Dermis blood vessel endothelial cell (primary cell): ENCODE measurements at regions not wholly inside any gene's neighbourhood (a gene's known extent, or its start where the extent isn't known, plus 50 kb on each side); places are given as distances from the start of the nearest gene placed in this dataset.

Experiments
- DNase-seq: peaks from one replicate; pipeline ENCODE4 v3.0.0; 2010

GRCh38 chr1:113266788-113267187 is 123.5 kb upstream of the MAGI3 start:
- DNase-seq, result no peak

DNA sequence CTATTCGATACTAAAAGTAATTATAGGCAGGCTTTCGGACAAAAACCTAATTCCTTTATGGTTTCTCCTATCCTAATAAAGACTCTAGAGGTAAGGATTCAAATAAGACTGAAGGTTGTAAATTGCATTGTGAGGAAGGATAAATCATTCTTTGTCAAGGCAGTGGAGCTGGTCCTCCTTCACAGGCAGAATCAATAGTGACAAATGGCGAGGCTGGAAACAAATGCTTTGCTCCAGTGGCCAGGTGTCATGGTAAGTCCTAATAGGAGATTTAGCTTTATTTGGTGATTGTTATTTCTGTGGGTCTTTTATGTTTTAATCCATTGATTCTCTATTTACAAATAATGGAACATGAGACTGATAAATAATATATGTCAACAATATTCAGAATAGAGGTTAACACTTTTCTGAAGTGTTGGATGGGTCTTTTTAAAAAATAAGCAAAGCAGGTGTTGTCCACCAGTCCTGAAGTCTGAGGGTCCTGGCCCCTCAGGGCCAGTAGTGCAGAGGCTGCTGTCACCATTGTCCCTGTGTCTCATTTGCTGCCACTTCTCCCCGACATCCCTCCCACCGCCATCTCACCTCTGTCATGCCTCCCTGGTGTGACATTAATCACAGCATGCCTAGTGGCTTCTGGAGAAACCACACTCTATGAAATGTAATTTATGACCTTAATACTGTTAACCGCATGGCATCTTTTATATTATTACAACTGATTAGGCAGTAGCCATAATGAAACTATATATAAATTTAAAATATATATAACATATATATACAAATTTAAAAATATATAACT is 120.9 kb upstream of the MAGI3 start:
- DNase-seq, result no peak

DNA sequence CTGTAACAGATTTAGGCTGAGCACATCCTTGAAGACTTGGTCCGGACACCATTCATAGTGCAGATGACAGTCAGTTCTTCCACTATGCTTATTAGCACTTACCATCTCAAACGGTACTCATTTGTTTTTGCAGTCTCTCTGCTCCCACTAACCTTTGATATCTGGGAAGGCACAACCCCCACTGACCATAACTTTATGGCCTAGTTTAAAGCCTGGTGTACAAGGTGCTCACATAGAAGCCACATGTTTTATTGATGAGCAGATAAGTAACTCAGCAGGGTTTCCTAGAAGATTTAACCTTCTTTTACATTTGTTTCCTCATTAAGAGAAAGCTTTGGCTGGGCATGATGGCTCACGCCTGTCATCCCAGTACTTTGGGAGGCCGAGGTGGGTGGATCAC is 119.3 kb upstream of the MAGI3 start:
- no peak for DNase-seq

GRCh38 chr1:113275083-113275482 is 115.2 kb upstream of the MAGI3 start:
- no peak for DNase-seq

- no peak for DNase-seq
These were observed 114.6 kb upstream of the MAGI3 start for GRCh38 chr1:113275691-113276090.

- no peak for DNase-seq
These were observed 113.8 kb upstream of the MAGI3 start for GRCh38 chr1:113276507-113276906.

DNA sequence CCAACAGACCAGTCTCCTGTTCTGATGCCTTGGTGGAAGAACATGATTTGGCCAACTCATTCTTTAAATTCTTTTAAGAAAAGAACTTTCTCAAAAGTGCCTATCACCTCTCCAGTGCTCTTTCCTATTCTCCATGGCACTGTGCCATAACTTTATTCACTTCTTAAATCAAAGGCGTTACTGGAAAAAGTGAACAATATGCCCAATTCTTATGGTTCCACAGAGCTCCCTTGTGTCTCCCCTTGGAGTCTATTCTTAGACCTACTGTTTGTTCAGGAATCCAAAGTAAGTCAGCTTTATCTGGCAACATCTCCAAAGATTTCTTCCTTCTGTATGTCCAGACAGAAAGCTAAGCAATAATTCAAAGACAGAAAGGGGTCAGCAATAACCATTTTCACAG is 111.9 kb upstream of the MAGI3 start:
- no peak for DNase-seq

DNA sequence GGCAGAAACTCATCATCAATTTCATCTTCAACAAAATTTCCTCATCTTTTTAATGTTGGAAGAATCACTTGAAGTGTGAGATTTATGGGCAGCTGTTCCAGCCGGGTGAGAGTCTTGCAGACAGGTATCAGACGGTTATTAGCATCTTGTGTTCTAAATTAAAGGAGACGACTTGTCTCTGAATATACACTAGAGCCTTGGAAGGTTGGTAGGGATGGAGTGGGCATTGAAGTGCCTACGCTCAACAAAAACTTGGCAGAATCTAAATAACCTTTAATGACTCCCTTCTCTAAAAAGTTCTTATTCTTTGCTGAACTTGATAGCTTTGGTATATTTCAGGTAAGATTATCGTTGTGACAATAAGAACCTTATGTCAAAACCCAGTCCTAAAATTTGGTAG is 111.5 kb upstream of the MAGI3 start:
- no peak for DNase-seq

DNA sequence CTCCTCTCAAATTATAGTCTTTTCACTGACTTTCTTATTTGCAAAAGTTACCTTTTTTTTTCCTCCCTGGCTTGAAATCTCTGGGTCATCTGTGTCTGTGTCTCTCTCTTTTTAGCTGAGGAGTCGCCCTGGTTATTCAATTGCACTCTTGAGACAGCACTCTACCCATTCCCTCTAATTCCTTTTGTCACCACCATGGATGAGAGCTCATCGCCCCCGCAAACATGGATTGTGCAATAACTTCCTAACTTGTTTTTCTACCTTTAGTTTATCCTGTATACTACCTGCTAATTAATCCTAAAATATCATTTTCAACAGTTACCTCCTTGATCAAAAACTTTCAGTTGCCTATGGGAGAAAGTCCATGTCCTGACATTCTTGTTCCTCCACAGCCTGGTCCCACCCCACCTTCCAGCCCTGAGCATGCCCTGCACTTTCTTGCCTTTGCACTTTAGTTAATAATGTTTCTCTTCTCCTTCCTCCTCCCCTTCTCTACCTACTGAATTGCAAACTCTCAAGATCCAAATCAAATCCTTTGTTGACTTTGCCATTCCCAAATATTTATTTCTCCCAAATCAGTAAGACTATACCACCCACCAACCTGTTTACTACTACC is 110.4 kb upstream of the MAGI3 start:
- no peak for DNase-seq

- no peak for DNase-seq
These were observed 109.7 kb upstream of the MAGI3 start for GRCh38 chr1:113280581-113280980.

DNA sequence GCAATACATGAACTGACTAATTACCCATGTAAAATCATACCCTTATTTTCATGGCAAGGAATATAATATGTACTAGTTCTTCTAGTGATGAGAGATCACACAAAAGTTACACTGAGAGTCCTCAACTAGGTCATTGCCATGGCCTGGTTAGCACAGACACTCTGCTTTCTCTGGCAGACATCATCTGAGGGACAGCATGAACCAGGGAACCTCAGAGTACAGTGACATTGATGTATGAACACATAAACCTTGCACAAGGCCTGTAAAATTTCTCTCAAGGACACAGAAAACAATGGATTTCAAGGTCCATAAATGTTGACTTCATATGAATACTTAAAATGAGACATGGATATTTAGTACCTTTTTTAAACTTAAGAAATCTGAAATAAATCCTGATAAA is 108.8 kb upstream of the MAGI3 start:
- DNase-seq, result no peak

DNA sequence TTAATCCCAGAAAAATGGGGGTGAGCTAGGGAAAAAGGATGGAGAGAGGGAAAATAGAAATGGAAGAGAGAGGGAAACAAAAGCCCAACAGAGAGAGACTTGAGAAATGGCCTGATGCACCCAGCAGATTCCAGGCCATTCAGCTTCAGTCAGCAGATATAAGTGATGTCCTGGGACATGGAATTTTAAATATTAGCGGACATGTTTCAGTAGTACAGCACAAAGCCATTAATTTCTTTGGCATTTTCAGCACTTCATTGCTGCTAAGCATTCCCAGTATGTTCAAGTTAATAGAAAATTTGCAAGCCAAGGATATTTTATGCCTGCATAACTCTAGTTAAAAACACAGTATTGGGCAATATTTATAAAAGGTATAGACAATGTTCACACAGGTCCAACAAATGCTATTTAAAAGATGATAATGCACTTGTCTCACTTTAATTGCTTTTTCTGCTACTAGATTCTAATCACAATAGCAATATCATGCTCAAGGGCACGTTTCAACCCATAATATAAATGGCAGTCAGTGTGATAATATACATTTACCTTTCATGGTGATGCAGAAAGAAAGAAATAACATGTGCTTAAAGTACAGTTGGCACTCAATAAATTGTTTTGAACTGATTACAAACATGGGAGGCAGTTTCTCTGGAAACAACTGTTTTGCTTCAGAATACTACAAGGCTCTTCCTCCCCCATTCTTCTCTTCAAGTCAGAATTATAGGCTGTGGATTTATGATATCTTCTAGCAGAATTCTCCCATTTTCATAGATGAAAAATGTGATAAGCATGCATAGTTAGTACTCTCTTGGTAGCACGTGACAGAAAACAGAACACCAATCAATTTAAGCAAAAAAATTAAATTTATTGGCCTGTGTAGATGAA is 108.1 kb upstream of the MAGI3 start:
- DNase-seq, result no peak

- DNase-seq, result no peak
These were observed 107.4 kb upstream of the MAGI3 start for GRCh38 chr1:113282893-113283285.

DNA sequence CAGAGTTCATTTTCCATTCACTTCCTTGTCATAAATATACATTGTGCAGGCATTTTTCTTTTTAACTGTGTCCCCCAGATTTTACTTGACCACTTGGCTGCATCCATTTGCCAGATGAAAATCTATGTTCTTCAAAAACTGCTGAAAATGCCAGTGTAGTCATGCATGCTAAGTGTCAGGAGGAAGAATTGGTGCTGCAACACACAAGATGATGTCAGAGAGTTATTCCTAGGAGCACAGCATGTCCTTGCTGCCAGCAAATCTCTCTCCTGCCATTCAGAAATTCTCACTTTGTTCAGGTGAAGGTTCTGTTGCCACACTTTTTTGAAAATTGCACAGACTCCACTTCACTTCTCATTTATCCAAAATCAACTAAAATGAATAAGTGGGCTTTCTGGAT is 106.4 kb upstream of the MAGI3 start:
- no peak for DNase-seq

DNA sequence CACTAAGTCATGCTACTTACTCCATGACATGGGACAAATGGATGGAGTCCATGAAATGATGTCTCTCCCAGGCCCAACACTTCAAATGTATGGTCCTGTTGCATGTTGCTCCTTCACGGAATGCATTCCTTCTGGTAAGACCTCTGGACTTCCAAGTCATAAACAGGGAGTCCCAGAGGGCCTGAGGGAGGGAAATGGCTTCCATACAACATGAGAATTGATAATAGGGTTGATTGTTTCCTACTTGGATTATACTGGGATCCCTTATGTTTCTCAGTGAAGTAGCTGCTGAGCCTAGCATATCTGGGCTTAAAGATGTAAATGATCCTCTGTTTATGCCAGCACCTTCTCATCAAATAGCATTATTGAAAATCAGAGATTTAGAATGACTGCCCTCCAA is 104.2 kb upstream of the MAGI3 start:
- no peak for DNase-seq

GRCh38 chr1:113291777-113292602 is 98.3 kb upstream of the MAGI3 start:
- no peak for DNase-seq

- DNase-seq, result no peak
These were observed 97.6 kb upstream of the MAGI3 start for GRCh38 chr1:113292603-113293255.

- no peak for DNase-seq
These were observed 97.1 kb upstream of the MAGI3 start for GRCh38 chr1:113293256-113293626.

- no peak for DNase-seq
These were observed 92.6 kb upstream of the MAGI3 start for GRCh38 chr1:113297749-113298148.

GRCh38 chr1:113298941-113299340 is 91.4 kb upstream of the MAGI3 start:
- DNase-seq, result no peak

GRCh38 chr1:113302636-113303035 is 87.7 kb upstream of the MAGI3 start:
- DNase-seq, result no peak

- no peak for DNase-seq
These were observed 87.0 kb upstream of the MAGI3 start for GRCh38 chr1:113303267-113303666.
